Rectal smooth muscle tissue (tissue), 1 donor: ENCODE measurements at regions not wholly inside any gene's neighbourhood (a gene's known extent, or its start where the extent isn't known, plus 50 kb on each side); places are given as distances from the start of the nearest gene placed in this dataset.

ENCODE experiments used
- H3K27ac ChIP-seq: one replicate; pipeline ENCODE4 v1.7.0; 2013; ENCODE audit warnings: low read depth, low read length, inconsistent platforms
- H3K27me3 ChIP-seq: one replicate; pipeline ENCODE4 v1.7.0; 2013; ENCODE audit warnings: low read length; ENCODE audit not compliant: control insufficient read depth, insufficient read depth
- H3K36me3 ChIP-seq: one replicate; pipeline ENCODE4 v1.7.0; 2013; ENCODE audit warnings: low read length; ENCODE audit not compliant: control insufficient read depth, insufficient read depth
- H3K4me1 ChIP-seq: one replicate; pipeline ENCODE4 v1.7.0; 2013; ENCODE audit warnings: low read length; ENCODE audit not compliant: control insufficient read depth, insufficient read depth
- H3K4me3 ChIP-seq: one replicate; pipeline ENCODE4 v1.7.0; 2013; ENCODE audit warnings: low read length
- H3K9ac ChIP-seq: one replicate; pipeline ENCODE4 v1.7.0; 2013; ENCODE audit warnings: low read length

GRCh38 chr1:224526771-224527170, 89.3 kb upstream of the CNIH3 start:
- H3K36me3 ChIP-seq: no peaks in the 10 kb centered on the region
- H3K4me3 ChIP-seq: no peak overlapping the region
- no peak overlapping the region for H3K27ac ChIP-seq
- H3K9ac ChIP-seq: no peak overlapping the region
- no peaks in the 10 kb centered on the region for H3K4me1 ChIP-seq
- no peaks in the 10 kb centered on the region for H3K27me3 ChIP-seq

- H3K4me3 ChIP-seq: no peak overlapping the region
- no peak overlapping the region for H3K27ac ChIP-seq
- H3K9ac ChIP-seq: no peak overlapping the region
- H3K27me3 ChIP-seq: no peaks in the 10 kb centered on the region
- H3K4me1 ChIP-seq: no peaks in the 10 kb centered on the region
- H3K36me3 ChIP-seq: no peaks in the 10 kb centered on the region
Observed at GRCh38 chr1:224528900-224529299, 87.2 kb upstream of the CNIH3 start.

- Histone ChIP-seq H3K27me3 (no peaks in the 10 kb centered on the region), H3K36me3 (no peaks in the 10 kb centered on the region), H3K27ac (no peak overlapping the region), H3K4me1 (no peaks in the 10 kb centered on the region), H3K4me3 (no peak overlapping the region), H3K9ac (no peak overlapping the region)
Observed at GRCh38 chr1:224529844-224530243, 86.3 kb upstream of the CNIH3 start.

GRCh38 chr1:224533517-224533916, 82.6 kb upstream of the CNIH3 start:
- H3K9ac ChIP-seq: no peak overlapping the region
- H3K4me1 ChIP-seq: no peaks in the 10 kb centered on the region
- no peak overlapping the region for H3K4me3 ChIP-seq
- no peak overlapping the region for H3K27ac ChIP-seq
- H3K36me3 ChIP-seq: no peaks in the 10 kb centered on the region
- no peaks in the 10 kb centered on the region for H3K27me3 ChIP-seq

- no peak overlapping the region for H3K9ac ChIP-seq
- no peak overlapping the region for H3K27ac ChIP-seq
- no peaks in the 10 kb centered on the region for H3K27me3 ChIP-seq
- H3K4me1 ChIP-seq: no peaks in the 10 kb centered on the region
- no peaks in the 10 kb centered on the region for H3K36me3 ChIP-seq
- no peak overlapping the region for H3K4me3 ChIP-seq
Observed at GRCh38 chr1:224534731-224535130, 81.4 kb upstream of the CNIH3 start.

- Histone ChIP-seq H3K27ac (no peak overlapping the region), H3K4me3 (no peak overlapping the region), H3K27me3 (no peaks in the 10 kb centered on the region), H3K36me3 (no peaks in the 10 kb centered on the region), H3K4me1 (no peaks in the 10 kb centered on the region), H3K9ac (no peak overlapping the region)
Observed at GRCh38 chr1:224535641-224536040, 80.5 kb upstream of the CNIH3 start.

- Histone ChIP-seq H3K4me3 (no peak overlapping the region), H3K27ac (no peak overlapping the region), H3K27me3 (no peaks in the 10 kb centered on the region), H3K4me1 (no peaks in the 10 kb centered on the region), H3K9ac (no peak overlapping the region), H3K36me3 (no peaks in the 10 kb centered on the region)
Observed at GRCh38 chr1:224539971-224540370, 76.1 kb upstream of the CNIH3 start.

- Histone ChIP-seq H3K4me1 (no peaks in the 10 kb centered on the region), H3K27me3 (no peaks in the 10 kb centered on the region), H3K4me3 (no peak overlapping the region), H3K9ac (no peak overlapping the region), H3K36me3 (no peaks in the 10 kb centered on the region), H3K27ac (no peak overlapping the region)
Observed at GRCh38 chr1:224540535-224540934, 75.6 kb upstream of the CNIH3 start.

- Histone ChIP-seq H3K36me3 (no peaks in the 10 kb centered on the region), H3K9ac (no peak overlapping the region), H3K27ac (no peak overlapping the region), H3K4me1 (no peaks in the 10 kb centered on the region), H3K4me3 (no peak overlapping the region), H3K27me3 (no peaks in the 10 kb centered on the region)
Observed at GRCh38 chr1:224541072-224541790, 74.9 kb upstream of the CNIH3 start.

GRCh38 chr1:224541901-224542630, 74.1 kb upstream of the CNIH3 start:
- H3K27me3 ChIP-seq: no peaks in the 10 kb centered on the region
- H3K27ac ChIP-seq: no peak overlapping the region

GRCh38 chr1:224542783-224543440, 73.2 kb upstream of the CNIH3 start:
- no peak overlapping the region for H3K4me3 ChIP-seq
- no peak overlapping the region for H3K27ac ChIP-seq
- no peaks in the 10 kb centered on the region for H3K27me3 ChIP-seq
- no peaks in the 10 kb centered on the region for H3K4me1 ChIP-seq
- H3K9ac ChIP-seq: no peak overlapping the region
- H3K36me3 ChIP-seq: no peaks in the 10 kb centered on the region

More at GRCh38 chr1:224541901-224542630, 74.1 kb upstream of the CNIH3 start:
- Histone ChIP-seq H3K9ac (no peak overlapping the region), H3K4me1 (no peaks in the 10 kb centered on the region), H3K4me3 (no peak overlapping the region), H3K36me3 (no peaks in the 10 kb centered on the region)

GRCh38 chr1:224543453-224543852, 72.7 kb upstream of the CNIH3 start:
- no peaks in the 10 kb centered on the region for H3K36me3 ChIP-seq
- H3K27me3 ChIP-seq: no peaks in the 10 kb centered on the region
- no peak overlapping the region for H3K4me3 ChIP-seq
- H3K4me1 ChIP-seq: no peaks in the 10 kb centered on the region
- H3K27ac ChIP-seq: no peak overlapping the region
- no peak overlapping the region for H3K9ac ChIP-seq
